ENCODE measurements at regions not wholly inside any gene's neighbourhood (a gene's known extent, or its start where the extent isn't known, plus 50 kb on each side); places are given as distances from the start of the nearest gene placed in this dataset.

GRCh38 chr12:39123580-39124253 lies 218.3 kb upstream of the CPNE8 start:
- Histone ChIP-seq H3K4me1 (no peaks in the 10 kb centered on the region), H3K36me3 (no peaks in the 10 kb centered on the region), H3K4me3 (no peak overlapping the region), H3K9me3 (no peaks in the 10 kb centered on the region), H3K27ac (no peak overlapping the region), H3K27me3 (no peaks in the 10 kb centered on the region)
- TF ChIP-seq CTCF (IDR thresholded peaks at IDR 0.05 in 4 of 5, conservative IDR thresholded peaks at IDR 0.05 in 1 of 5) (no peak), POLR2A (IDR thresholded peaks at IDR 0.05) (no peak)
- in situ Hi-C loops (cut with MboI; ENCODE audit: low sequenced_read_pairs in 4 of 4) (loop anchor here in 1 of 4 donors (25.0 kb wide), 1 partner anchor 786 kb away; no protein-coding TSS in a partner anchor), intact Hi-C loops (cut with DNase I; ENCODE audit: low total_unique reads) (no loop called here)
- DNase-seq = no peak
- ATAC-seq = no peak

GRCh38 chr12:39122562-39123204 lies 217.3 kb upstream of the CPNE8 start:
- in situ Hi-C loops (cut with MboI; ENCODE audit: low sequenced_read_pairs in 4 of 4) = loop anchor here in 1 of 4 donors (25.0 kb wide), 1 partner anchor 785 kb away; no protein-coding TSS in a partner anchor

GRCh38 chr12:39116861-39117260 lies 211.5 kb upstream of the CPNE8 start:
- Histone ChIP-seq H3K27me3 (no peaks in the 10 kb centered on the region), H3K4me3 (no peak overlapping the region), H3K4me1 (no peaks in the 10 kb centered on the region), H3K36me3 (no peaks in the 10 kb centered on the region), H3K9me3 (no peaks in the 10 kb centered on the region), H3K27ac (no peak overlapping the region)
- no peak for DNase-seq
- TF ChIP-seq CTCF (IDR thresholded peaks at IDR 0.05 in 4 of 5, conservative IDR thresholded peaks at IDR 0.05 in 1 of 5) = no peak
- TF ChIP-seq POLR2A (IDR thresholded peaks at IDR 0.05) = no peak
- in situ Hi-C loops (cut with MboI; ENCODE audit: low sequenced_read_pairs in 4 of 4) = loop anchor here in 1 of 4 donors (25.0 kb wide), 1 partner anchor 780 kb away; no protein-coding TSS in a partner anchor
- intact Hi-C loops (cut with DNase I; ENCODE audit: low total_unique reads) = no loop called here
- ATAC-seq = no peak

More at GRCh38 chr12:39122562-39123204, 217.3 kb upstream of the CPNE8 start:
- ATAC-seq (no peak), DNase-seq (no peak)
- intact Hi-C loops (cut with DNase I; ENCODE audit: low total_unique reads) = no loop called here
- H3K4me1 ChIP-seq = no peaks in the 10 kb centered on the region
- no peaks in the 10 kb centered on the region for H3K36me3 ChIP-seq
- TF ChIP-seq POLR2A (IDR thresholded peaks at IDR 0.05) (no peak), CTCF (IDR thresholded peaks at IDR 0.05 in 4 of 5, conservative IDR thresholded peaks at IDR 0.05 in 1 of 5) (no peak)
- H3K9me3 ChIP-seq = no peaks in the 10 kb centered on the region
- no peaks in the 10 kb centered on the region for H3K27me3 ChIP-seq
- H3K27ac ChIP-seq = no peak overlapping the region
- no peak overlapping the region for H3K4me3 ChIP-seq

GRCh38 chr12:39112064-39112463 lies 206.7 kb upstream of the CPNE8 start:
- Histone ChIP-seq H3K36me3 (no peaks in the 10 kb centered on the region), H3K4me3 (no peak overlapping the region), H3K4me1 (no peaks in the 10 kb centered on the region), H3K27me3 (no peaks in the 10 kb centered on the region), H3K9me3 (no peaks in the 10 kb centered on the region), H3K27ac (no peak overlapping the region)
- intact Hi-C loops (cut with DNase I; ENCODE audit: low total_unique reads) = no loop called here
- no peak for TF ChIP-seq POLR2A (IDR thresholded peaks at IDR 0.05)
- no peak for TF ChIP-seq CTCF (IDR thresholded peaks at IDR 0.05 in 4 of 5, conservative IDR thresholded peaks at IDR 0.05 in 1 of 5)
- ATAC-seq (no peak), DNase-seq (no peak)
- in situ Hi-C loops (cut with MboI; ENCODE audit: low sequenced_read_pairs in 4 of 4) = loop anchor here in 1 of 4 donors (25.0 kb wide), 1 partner anchor 775 kb away; no protein-coding TSS in a partner anchor

All from gastrocnemius medialis (tissue), 4 donors.